Gastrocnemius medialis (tissue), 4 donors: ENCODE measurements at regions not wholly inside any gene's neighbourhood (a gene's known extent, or its start where the extent isn't known, plus 50 kb on each side); places are given as distances from the start of the nearest gene placed in this dataset.

Source experiments
- CTCF ChIP-seq, 5 experiments: fragments of 450-650 bp in 3 of 5; fragments of 200-600 bp in 2 of 5; sonication (generic) in 2 of 5; IDR thresholded peaks in 4 of 5; conservative IDR thresholded peaks in 1 of 5; 1 replicate in 4 of 5; 2 replicates in 1 of 5; pipeline ENCODE4 v1.5.1; 2016 to 2019; ENCODE audit warnings: antibody characterized with exemption in 5 of 5, mild to moderate bottlenecking in 3 of 5, moderate library complexity in 3 of 5
- POLR2A ChIP-seq, 2 donors: fragments of 450-650 bp; IDR thresholded peaks; one replicate each; pipeline ENCODE4 v1.6.1; 2017; ENCODE audit warnings: antibody characterized with exemption in 2 of 2, mild to moderate bottlenecking in 2 of 2, moderate library complexity in 2 of 2

GRCh38 chr18:32553640-32554365 is 83.1 kb upstream of the GAREM1 start:
- TF ChIP-seq CTCF (IDR thresholded peaks at IDR 0.05 in 4 of 5, conservative IDR thresholded peaks at IDR 0.05 in 1 of 5) (no peak), POLR2A (IDR thresholded peaks at IDR 0.05) (no peak)
